GM18502 (cell line): ENCODE measurements at regions not wholly inside any gene's neighbourhood (a gene's known extent, or its start where the extent isn't known, plus 50 kb on each side); places are given as distances from the start of the nearest gene placed in this dataset.
A peak's percentile ranks its signal among the peaks of the same experiment; 100 is the strongest.

Source experiments
- ATAC-seq: cut with Tn5 transposase; IDR thresholded peaks from one replicate; pipeline ENCODE4 v1.9.1; 2021; ENCODE audit warnings: mild to moderate bottlenecking; ENCODE audit not compliant: unreplicated experiment, poor library complexity

DNA sequence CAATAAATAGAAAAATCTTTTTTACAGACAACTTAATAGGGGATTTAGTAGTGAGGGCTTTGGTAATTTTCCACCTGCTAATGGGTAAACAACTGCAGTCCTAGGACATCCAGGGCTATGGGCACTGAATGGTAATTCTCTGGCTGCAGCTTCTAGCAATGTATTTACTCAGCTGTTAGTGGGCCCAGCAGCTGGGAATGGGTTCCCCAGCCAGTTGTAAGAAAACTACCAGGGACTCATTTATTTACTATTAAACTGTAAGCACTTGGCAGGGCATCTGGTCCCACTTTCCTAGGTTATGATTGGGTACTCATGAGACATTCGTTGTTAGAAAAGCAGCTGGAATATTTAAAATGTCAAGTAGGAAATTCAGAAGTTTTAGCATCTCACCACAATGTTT is 363.8 kb upstream of the TRIB2 start:
- ATAC-seq: no peak

DNA sequence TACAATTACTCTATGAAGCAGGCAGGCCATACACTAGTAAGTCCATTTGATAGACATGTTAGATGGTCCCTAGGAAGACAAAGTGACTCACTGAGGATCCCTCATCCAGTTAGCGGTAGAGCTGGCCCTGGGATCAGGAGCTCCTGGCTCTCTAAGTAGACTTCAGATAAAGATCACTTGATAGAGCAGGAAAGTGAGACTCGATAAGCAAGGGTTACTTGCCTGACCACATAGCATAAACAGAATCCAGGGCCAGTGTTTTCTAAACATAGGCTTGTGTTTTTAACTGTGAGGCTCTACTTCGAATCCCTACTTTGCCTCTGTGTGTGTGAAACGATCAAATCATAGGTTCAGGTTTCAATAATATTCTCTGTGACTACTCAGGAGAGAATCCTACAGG is 355.2 kb upstream of the TRIB2 start:
- no peak for ATAC-seq

DNA sequence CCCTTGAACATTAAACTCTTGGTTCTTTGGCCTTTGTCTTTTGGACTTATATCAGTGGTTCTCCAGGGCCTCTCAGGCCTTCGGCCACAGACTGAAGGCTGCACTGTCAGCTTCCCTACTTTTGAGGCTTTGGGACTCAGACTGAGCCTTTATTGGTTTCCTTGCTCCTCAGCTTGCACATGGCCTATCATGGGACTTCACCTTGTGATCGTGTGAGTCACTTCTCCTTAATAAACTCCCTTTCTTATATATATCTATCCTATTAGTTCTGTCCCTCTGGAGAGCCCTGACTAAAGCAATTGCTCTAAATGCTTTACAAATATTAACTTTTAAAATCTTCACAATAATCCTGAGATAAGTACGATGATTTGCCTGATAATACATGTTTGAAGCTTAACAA is 353.6 kb upstream of the TRIB2 start:
- ATAC-seq: no peak

DNA sequence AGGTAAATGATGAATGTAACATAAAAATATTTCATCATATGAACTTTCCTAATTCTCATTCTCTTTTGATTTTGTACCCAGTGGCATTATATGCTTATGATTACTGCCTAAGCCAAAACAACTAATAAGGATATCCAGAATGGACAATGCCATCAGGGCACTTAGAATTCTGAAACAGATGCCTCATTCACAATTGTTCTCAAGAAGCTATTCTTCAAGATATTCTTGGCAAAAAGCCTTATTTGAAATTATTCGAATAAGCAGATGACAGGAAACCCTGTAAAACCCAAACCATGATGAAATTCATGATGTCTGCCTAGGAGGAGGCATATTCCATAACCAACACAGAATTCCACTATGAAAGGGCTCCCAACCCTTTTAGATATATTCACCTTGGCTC is 353.2 kb upstream of the TRIB2 start:
- no peak for ATAC-seq

DNA sequence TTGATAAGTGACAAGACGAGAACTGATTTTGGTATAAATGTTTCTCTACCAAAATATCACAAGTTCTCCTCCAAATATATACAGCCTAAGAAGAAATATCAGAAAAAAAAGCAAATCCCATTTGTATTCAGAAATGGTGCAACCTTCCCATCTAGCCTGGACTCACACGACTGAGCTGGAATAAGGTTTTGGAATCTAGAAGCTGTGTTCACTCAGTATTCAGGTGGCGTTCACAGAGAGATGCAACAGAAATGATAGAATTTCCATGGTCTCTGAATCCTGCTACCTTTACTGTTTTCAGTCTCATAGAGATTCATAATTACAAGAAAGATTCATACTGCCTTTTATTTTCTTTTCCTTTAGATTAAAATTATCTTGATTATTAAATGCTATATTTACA is 347.2 kb upstream of the TRIB2 start:
- no peak for ATAC-seq

DNA sequence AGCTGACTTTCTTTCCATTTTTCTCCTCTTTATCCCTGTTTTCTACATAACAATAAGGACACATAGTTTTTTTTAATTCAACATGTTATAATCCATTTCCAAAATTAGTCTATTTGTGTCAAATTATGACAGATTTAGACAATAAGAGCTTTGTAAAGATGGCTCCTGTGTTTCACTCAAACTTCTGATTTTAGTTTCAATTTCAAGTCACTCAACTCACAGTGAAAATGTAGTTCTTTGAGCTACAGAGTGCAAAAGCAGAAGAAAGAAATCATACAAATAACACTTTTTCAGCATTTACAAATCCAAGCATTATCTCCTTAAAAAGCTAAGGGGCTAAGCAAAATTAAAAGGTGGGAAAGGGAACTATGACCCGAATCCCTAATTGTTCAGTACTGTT is 340.7 kb upstream of the TRIB2 start:
- ATAC-seq: no peak

DNA sequence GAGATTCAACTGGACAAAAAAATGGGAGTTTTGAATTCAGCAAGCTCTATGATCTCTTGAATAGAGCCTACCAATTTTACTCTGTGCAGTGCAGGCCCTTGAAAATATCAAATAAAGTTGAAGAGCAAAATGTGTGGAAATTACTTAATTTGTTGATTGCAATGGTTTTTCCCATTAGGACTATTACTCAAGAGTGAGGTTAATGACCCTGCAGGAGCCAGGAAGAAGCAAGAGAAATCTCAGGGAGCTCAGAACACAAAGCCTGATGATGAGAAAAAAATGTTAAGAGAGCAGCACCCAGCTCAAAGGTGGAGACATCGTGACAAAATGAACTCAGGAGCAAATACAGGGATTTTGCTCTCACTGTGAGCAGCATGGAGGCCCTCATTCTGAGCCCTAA is 337.6 kb upstream of the TRIB2 start:
- ATAC-seq: no peak

DNA sequence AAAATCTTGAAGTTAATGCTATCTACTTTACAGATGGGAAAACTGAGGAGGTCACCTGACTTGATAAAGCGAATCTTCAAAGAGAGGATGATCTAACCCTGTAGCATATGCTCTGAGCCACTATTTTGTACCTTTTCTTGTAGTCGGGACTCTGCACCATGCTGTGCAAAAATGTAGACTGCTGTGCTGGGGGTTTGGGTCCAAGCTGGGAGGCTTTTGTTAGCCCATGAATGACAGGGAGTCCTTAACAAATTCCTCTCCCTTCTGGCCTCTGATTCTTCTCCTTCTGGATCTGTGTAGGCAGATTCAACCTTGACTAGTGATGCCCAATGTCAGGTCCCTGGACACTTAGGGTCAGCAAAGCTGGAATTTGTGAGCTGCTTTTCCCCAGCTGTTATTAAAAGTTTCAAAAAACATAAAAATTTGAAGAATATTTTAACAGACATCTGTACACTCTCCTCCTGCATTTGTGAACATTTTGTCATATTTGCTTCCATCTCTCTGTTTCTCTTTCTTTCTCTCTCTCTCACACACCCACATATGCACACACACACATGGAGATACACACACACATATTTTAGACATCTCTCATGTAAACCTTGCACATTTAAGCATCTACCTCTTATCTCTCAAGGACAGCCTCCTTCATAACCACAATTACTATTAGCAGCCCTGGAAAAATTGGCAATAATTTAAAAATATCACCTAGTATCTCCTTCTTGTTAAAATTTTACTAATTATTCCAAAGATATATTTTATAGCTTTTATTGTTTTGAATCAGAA is 335.0 kb upstream of the TRIB2 start:
- no peak for ATAC-seq

DNA sequence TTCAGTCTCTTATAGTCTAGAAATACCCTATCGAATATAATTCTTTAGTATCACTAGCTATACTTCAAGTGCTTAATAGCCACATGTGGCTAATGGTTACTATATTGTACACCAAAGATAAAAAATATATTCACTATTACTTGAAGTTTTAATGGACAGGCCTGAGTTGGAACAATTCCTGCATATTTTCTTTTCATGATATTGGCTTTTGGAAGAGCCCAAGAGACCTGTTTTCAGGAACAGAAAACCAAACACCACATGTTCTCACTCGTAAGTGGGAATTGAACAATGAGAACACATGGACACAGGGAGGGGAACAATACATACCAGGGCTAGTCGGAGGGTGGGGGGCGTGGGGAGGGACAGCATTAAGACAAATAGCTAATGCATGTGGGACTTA is 334.4 kb upstream of the TRIB2 start:
- ATAC-seq: no peak

DNA sequence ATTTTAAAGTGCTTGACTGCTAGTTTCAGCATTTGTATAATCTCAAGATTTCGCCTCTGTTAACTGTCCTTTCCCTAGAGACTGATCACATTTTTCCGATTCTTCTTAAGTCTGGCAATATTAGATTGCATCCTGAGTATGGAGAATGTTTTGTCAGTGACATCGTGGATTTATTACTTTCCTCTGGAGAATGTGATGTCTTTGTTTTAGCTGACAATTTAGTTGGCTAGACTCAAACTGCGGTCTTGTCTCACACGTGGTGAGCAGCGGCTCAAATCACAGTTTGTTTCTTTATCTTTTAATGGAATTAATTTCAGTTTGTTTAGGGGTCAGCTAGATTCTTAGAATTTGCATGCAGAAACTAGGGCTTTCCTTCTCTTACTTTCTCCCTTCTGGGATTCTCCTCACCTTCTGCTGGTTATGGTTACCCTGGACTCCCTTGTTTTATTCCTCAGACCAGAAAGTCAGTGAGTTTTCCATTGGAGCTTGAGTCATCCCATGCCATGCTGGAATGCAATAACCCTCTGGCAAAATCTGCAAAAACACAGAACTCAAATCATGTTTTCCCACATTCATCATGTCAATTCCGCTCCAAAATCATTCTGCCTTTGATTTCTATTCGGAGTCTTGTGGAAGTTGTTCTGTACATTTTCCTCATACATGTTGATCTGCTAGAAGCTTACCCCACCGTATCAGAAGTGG is 327.2 kb upstream of the TRIB2 start:
- ATAC-seq: no peak

DNA sequence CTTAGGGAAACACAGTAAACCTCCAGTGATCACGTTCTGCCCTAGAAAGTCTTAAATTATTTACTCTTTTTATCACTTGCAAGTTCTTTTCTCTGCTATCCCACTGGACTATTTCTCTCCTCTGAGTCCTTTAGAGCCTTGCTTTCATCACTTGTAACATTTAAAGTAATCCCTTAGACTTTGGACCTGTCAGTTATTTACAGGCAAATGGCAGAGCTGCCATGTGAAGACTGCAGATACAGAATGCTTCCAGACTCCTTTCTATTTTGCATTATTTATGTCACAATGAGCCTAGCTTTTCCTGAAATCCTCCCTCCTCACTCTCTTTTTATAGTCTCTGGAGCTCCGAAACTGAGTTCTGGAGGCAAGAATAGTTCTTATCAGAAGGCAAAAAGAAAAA is 325.6 kb upstream of the TRIB2 start:
- no peak for ATAC-seq

DNA sequence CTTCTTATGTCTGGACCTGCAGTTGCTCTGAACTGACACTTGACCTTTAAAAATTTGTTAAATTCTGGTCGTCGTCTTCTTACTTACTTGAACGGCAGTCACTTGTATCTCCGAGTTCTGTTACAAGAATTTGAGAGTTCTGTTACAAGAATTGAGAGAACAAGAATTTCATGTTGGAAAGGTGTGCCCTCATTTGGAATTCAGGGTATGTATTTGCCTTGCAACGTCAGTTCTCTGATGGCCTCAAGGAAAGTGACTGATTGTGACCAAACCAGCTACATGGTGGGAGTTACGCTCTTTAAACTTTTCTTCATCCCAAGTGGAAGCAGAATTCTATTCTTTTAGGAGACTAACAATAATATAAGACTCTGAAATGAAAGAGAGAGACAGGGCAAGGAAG is 320.0 kb upstream of the TRIB2 start:
- ATAC-seq: no peak

DNA sequence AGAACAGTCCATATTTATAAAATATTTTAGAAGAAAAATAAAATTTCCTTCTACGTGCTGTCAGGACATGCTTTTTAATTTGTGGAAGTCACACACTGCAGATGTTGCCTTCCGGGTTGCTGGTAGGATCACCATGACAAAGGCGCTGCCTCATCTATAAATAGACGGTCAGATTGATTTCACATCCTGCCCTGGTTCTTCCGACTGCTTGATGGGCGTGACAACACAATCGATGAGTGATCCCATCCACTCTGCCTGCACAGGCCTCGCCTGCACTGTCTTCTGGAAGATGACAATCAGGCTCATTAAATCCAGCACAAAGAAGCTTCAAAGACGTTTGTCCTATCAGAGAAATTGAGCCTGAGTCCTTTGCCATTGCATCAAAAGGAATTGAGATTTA is 318.9 kb upstream of the TRIB2 start:
- ATAC-seq: no peak

DNA sequence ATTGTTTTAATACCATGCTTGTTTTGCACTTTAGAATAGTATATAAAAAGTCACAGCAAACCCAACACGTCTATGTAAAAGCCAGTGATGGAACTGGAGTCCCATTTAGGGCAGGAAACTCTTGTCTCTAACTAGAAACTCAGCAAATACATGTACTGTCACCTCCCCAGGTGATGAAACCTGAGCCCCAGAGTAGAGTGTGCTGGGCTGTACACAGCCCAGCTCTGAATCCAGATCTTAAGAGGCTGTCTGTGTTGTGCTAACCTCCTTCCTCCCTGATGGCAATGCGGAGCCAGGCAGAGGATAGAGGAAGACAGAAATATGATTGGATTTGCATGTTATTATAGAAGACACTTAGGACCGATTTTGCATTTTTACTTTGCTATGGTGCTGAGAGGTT is 317.5 kb upstream of the TRIB2 start:
- no peak for ATAC-seq

DNA sequence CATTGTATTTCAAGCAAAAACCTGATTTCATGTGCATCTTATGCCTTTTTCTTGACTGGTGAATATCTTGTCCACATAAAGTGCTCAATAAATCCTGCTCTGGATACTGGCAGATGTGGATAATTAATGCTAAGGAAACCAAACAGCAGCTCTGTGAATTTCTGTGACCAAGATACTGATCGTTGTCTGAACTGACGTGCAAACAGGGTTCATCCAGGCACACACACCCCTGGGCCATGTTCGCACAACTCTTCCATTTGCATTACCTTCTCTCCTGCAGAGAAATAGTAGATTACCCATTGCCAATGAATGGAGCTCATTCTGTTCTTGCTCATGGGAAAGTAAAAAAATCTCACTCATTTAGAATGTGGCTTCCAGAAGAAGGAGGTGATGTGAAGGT is 316.2 kb upstream of the TRIB2 start:
- ATAC-seq: no peak

DNA sequence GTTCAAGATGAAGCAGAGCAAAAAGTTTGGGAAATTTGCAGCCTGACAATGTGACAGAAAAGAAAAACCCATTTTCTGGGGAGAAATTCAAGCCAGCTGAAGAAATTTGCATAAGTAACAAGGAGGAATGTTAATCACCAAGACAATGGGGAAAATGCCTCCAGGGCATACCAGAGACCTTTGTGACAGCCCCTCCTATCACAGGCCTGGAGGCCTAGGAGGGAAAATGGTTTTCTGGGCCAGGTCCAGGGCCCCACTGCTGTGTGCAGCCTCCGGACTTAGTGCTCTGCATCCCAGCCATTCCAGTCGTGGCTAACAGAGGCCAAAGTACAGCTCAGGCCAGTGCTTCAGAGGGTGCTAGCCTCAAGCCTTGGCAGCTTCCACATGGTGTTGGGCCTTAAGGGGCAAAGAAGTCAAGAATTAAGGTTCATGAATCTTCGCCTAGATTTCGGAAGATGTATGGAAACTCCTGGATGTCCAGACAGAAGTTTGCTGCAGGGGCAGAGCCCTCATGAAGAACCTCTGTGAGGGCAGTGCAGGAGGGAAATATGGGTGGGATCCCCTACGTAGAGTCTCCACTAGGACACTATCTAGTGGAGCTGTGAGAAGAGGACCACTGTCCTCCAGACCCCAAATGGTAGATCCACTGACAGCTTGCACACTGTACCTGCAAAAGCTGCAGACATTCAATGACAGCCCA is 314.1 kb upstream of the TRIB2 start:
- no peak for ATAC-seq

DNA sequence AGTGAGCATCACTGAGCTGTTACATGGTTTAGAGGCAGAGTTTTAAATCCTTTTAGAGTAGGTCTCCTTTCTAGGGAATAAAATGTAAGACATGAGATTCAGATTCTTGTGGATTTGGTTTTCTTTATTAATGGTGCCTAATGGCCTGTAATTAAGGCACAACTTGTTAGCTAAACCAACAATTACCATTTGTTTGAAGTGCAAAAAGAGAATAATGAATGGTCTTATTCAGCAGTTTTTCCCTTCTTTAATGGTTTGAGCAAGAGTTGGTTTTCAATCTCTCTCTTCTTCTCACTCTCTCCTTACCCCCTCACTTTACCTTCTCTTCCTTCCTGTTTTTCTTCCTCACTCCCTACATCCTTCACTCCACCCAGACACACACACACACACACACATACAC is 312.2 kb upstream of the TRIB2 start:
- no peak for ATAC-seq

DNA sequence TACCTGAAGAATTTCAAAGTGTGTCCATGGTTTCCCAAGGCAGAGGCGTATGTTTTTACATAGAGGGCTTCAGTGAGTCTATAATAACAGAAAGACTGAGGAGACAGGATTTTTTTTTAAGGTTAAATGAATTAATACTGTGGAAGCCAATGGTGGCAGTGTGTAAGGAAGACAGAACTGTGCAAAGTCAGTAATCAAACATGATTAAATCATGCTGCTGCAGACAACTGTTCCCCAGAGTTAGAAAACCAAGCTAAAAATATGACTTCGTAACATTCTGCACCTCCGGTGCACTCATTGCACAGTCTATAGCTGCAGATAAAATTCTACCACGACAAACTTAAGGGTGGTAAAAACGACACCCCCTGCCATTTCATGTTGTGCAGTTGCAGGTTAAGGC is 309.6 kb upstream of the TRIB2 start:
- ATAC-seq: no peak

DNA sequence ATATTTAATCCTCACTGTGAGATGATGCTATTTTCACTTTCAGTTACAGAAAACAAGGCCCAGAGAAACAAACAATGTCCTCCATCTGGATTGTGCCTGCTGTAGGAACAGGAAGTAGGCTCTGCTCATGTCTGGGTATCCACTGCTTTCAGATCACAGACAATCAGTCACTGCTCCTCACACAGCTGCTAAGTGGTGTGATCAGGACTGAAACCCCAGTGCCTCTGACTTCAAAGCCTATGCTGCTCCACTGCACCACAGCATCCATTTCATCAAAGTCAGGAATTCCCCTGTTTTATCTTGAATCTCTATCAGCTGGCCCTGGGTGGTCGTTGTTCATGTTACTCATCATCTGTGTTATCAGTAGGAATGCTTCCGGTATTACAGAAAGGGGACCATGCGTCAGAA is 303.8 kb upstream of the TRIB2 start:
- peak; percentile 99 for ATAC-seq

DNA sequence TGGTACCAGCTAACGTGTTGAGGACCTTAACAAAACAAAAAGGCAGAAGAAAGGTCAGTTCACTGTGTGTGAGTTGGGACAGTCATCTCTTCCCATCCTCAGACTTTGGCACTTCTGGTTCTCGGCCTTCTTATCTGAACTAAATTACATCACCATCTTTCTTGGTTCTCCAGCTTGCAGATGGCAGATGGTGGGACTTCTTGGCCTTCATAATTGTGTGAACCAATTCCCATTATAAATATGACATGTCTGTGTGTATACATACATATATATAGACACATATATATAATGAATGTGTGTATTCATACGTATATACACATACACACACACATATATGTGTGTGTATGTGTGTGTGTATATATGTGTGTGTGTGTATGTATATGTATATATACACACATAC is 301.2 kb upstream of the TRIB2 start:
- ATAC-seq: no peak

DNA sequence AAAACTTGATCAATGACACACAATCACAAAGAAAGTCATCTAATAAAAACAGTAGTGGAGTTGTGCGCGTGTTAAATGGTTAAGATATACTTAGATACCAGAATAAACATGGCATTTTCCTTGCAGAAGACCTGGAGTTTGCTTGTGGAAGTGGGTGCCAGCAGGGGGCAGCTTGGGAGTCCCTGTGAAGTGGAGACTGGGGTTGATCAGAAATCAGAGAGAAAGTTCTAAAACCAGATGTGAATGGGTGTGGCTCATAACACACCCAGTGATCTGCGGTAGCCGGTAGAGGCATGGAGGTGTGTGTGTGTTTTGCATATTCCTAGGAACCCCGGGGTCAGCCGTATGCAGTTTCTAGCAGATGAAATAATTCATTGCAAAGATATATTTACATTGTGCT is 300.1 kb upstream of the TRIB2 start:
- no peak for ATAC-seq

DNA sequence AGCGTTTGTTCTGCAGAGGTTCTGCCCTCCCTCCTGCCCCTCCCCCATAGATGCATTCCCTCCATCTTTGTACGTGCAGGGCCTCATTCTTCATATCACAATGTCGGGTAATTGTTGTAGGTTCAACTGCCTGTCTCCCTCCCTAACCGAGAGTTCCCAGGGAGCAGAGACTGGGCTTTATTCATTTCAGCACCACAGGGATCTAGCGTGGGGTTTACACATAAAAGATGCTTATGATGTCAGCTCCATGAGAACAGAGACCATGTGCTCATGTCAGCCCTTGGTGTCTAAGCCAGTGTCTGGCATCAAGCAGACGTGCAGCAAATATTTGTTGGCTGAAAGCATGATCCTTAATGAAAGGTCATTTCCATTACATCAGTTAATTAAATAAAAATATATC is 298.9 kb upstream of the TRIB2 start:
- ATAC-seq: no peak
